NCI-H446 treated with DMSO at 0.1 percent for 48 hours (cell line): ENCODE measurements at regions not wholly inside any gene's neighbourhood (a gene's known extent, or its start where the extent isn't known, plus 50 kb on each side); places are given as distances from the start of the nearest gene placed in this dataset.

Experiments
- DNase-seq: peaks from one replicate; lab custom pipeline; 2025; lab: John Stamatoyannopoulos, UW

- DNase-seq, result no peak
These were observed 280.3 kb upstream of the NUDT12 start for GRCh38 chr5:103842936-103843335.

- DNase-seq, result no peak
These were observed 278.0 kb upstream of the NUDT12 start for GRCh38 chr5:103840600-103840999.

- no peak for DNase-seq
These were observed 271.6 kb upstream of the NUDT12 start for GRCh38 chr5:103834216-103834615.

- DNase-seq, result no peak
These were observed 267.0 kb upstream of the NUDT12 start for GRCh38 chr5:103829585-103829984.

- no peak for DNase-seq
These were observed 265.4 kb upstream of the NUDT12 start for GRCh38 chr5:103827976-103828375.

GRCh38 chr5:103821361-103821760 lies 258.8 kb upstream of the NUDT12 start:
- no peak for DNase-seq

GRCh38 chr5:103808464-103809106 lies 246.0 kb upstream of the NUDT12 start:
- peak; percentile 55 for DNase-seq

GRCh38 chr5:103804711-103805110 lies 242.1 kb upstream of the NUDT12 start:
- no peak for DNase-seq

- DNase-seq, result no peak
These were observed 239.1 kb upstream of the NUDT12 start for GRCh38 chr5:103801681-103802080.

- DNase-seq, result no peak
These were observed 238.3 kb upstream of the NUDT12 start for GRCh38 chr5:103800741-103801495.

GRCh38 chr5:103793595-103794182 lies 231.1 kb upstream of the NUDT12 start:
- DNase-seq, result no peak

GRCh38 chr5:103785569-103785968 lies 223.0 kb upstream of the NUDT12 start:
- DNase-seq, result no peak

- DNase-seq, result no peak
These were observed 221.1 kb upstream of the NUDT12 start for GRCh38 chr5:103783669-103784068.

- DNase-seq, result no peak
These were observed 218.2 kb upstream of the NUDT12 start for GRCh38 chr5:103780794-103781193.

- DNase-seq, result no peak
These were observed 212.1 kb upstream of the NUDT12 start for GRCh38 chr5:103774721-103775120.

- no peak for DNase-seq
These were observed 209.7 kb upstream of the NUDT12 start for GRCh38 chr5:103772248-103772647.

- DNase-seq, result no peak
These were observed 201.8 kb upstream of the NUDT12 start for GRCh38 chr5:103764403-103764802.

- DNase-seq, result peak; percentile 35
These were observed 196.4 kb upstream of the NUDT12 start for GRCh38 chr5:103758996-103759395.

GRCh38 chr5:103755974-103756373 lies 193.4 kb upstream of the NUDT12 start:
- no peak for DNase-seq

- DNase-seq, result no peak
These were observed 182.9 kb upstream of the NUDT12 start for GRCh38 chr5:103745353-103746065.

- DNase-seq, result peak; percentile 12
These were observed 181.6 kb upstream of the NUDT12 start for GRCh38 chr5:103744159-103744558.

- no peak for DNase-seq
These were observed 180.8 kb upstream of the NUDT12 start for GRCh38 chr5:103743421-103743820.

- peak; percentile 32 for DNase-seq
These were observed 179.4 kb upstream of the NUDT12 start for GRCh38 chr5:103741984-103742383.
